ENCODE measurements at regions not wholly inside any gene's neighbourhood (a gene's known extent, or its start where the extent isn't known, plus 50 kb on each side); places are given as distances from the start of the nearest gene placed in this dataset.
A peak's percentile ranks its signal among the peaks of the same experiment; 100 is the strongest.
"Not testable (repeated sequence)": the region's sequence is repeated elsewhere in the genome, so short reads cannot be mapped to it uniquely, and the experiment has no call there.

DNA sequence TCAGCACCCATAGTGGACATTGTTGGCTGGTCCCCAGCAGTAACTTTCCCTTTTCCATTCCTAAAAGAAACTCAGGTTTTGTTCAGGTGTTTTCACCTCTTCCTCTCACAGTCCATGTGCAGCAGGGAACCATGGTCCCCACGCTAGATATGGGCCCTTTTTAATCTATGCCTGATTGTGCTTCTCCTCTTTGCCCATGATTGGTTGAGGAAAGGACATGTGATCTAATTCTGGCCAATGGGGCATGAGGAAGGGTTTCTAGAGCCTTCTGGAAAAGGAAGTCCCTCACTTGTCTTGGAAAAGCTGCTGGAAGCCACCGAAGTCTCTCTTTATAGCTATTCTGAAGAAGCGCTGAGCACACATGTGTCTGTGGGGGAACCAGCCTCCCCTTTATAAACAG is 330.7 kb downstream of the ACTR3B start:
- DNase-seq, result no peak

DNA sequence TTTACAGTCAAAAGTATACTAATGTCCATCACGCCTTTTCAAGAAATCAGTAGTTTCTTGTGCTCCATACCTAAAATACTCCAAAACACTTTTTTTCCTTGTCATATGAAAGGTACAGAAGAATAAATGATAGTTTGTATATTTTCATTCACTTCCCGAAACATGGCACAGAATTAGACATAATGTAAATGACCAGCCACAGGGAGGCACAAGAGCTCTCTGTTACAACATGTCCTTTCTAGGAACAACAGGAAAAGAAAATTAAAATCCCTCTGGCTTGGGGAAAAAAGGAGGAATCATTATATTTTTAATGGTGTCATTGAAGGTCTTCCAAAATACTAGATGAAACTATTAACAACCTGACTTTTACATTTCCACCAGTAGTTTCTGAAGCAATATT is 331.2 kb downstream of the ACTR3B start:
- DNase-seq, result no peak

DNA sequence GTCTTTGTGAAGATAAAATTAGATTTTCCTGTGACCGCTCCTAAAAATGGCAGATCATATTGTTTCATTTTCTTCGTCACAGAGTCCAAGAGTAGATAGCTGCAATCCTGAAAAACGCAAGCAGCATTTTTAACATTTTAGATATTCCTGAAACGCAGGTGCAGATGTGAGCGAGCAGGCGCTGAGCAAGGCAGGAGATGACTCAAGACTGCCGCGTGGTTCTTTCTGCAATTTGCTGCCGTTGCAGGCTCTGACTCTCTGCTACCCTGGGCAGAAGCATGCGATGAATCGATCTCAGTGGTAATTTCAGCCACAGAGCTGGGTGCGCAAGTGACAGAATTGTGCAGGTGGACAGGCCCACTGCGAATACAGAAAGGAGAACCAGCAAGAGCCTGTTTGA is 331.9 kb downstream of the ACTR3B start:
- no peak for DNase-seq

DNA sequence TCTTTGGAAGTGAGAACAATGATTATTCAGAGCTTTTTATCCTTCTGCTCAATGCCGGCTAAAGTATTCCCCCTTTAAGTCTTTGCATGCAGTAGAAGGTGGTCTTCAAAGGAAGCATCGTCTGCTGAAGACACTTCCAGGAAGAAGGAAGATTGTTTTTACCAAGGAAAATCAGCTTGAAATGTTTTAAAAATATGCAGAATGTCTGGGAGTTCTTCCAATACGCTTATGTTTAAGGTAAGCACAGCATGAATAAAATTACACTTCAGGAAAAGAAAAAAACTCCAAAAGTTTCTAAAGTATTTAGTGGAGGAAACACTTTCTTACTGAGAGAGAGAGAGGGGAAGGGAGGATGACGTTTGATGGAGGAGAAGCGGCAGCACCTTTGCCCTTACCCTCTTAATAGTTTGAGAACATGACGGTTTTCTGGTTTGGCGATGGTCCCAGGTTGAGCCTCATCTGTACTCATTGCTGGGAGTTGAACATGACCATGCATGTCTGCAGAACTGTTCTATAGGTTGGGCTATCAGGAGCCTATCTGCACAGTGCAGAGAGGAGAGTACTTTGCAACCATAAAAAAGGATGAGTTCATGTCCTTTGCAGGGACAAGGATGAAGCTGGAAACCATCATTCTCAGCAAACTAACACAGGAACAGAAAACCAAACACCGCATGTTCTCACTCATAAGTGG is 338.1 kb downstream of the ACTR3B start:
- DNase-seq, result no peak

DNA sequence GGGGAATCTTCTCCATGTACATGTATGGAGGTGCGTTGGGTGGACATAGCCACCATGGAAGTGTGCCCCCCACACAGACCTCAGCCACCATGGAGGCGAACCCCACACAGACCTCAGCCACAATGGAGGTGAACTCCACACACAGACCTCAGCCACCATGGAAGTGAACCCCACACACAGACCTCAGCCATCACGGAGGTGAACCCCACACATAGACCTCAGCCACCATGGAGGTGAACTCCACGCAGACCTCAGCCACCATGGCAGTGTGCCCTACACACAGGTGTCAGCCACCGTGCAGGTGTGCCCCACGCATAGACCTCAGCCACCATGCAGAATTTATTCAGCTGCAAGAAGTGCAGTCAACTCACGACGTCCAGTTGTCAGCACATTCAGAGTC is 339.7 kb downstream of the ACTR3B start:
- DNase-seq, result no peak

DNA sequence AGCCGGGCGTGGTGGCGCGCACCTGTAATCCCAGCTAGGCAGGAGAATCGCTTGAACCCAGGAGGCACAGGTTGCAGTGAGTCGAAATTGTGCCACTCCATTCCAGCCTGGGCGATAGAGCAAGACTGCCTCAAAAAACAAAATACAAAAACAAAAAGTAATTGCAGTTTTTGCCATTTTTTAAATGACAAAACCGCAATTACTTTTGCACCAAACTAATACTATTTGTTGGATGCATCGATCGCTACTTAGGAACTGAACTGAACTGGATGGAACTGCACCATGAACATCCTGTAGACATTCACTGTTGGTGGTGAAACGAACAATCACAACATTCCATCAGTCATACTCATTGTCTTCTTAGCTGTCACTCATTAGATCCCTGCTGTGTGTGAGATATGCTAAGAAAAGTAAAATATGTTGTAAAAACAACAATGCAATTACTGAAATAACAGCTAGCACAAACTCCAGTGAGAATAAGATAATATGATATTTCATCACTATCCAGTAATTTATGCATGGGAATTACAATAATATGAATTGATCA is 341.2 kb downstream of the ACTR3B start:
- no peak for DNase-seq

DNA sequence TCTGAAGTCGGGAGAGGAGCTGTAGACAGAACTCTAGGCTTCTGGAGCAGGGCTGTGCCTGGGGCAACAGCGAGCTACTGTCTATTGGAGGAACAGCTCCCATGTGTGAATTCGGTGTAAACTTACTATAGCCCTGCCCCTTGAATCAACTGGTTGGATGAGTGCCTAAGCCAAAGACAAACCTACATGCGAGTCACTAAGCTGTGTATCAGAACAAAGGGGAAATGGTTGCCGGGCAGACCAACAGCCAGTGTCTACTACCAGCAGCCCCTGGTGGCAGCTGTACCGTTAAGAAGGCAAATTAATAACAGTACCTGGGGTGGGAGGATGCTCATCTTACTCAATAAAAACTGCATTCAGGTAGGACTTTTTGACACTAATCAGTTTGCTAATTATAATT is 343.6 kb downstream of the ACTR3B start:
- no peak for DNase-seq

DNA sequence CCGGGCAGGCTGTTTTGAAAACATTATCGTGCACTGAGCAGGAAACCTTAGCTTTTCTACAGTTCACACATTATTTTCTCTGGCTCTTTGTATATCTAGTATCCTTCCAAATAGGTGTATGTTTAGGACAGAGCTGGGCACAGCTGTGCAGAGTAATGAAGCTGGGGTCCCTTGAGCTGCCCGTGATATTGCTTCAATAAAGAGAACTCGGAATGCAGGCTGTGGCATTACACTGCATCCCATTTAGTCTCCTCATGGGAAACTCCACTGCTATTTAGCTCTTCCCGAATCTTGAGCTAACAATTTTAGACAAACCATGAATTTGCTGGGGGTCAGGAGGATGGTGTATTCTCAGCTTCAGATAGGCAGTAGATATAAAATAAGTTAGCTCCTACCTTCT is 348.3 kb downstream of the ACTR3B start:
- no peak for DNase-seq

DNA sequence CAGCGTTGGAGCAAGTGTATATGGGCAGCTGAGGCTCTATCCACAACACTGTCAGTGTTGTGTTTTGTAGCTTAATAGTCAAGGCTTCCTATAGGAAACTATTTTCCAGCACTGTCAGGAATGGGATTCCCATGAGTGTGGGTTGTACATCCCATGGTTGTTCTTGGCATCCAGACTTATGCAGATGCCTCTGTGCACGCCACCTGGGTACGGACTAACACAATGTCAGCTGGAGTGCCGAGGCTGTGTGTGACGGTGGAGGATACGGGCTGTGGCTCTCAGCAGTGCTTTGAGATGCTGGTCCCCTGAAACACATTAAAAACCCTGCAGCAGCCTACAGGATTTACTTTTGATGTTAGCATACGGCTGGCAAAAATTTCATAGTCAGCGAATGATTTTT is 350.0 kb downstream of the ACTR3B start:
- DNase-seq, result no peak

DNA sequence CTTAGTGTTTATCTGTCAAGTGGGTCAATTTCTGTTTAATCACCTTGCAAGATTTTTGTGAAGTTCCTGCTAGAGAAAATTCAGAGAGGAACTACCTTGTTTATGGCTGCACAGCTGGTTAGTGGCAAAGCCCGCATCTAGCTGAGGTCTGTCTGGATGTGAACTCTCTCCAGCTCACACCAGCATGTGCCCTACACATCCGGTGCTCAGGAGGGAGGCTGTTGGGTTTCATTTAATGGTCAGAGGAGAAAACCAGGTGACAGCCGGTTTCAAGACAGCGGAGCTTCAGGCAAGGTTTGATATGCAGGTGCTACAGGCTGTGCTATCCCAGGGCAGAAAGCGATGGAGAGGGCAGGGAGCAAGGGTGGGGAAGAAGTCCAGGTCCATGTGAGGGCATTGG is 351.1 kb downstream of the ACTR3B start:
- no peak for DNase-seq

DNA sequence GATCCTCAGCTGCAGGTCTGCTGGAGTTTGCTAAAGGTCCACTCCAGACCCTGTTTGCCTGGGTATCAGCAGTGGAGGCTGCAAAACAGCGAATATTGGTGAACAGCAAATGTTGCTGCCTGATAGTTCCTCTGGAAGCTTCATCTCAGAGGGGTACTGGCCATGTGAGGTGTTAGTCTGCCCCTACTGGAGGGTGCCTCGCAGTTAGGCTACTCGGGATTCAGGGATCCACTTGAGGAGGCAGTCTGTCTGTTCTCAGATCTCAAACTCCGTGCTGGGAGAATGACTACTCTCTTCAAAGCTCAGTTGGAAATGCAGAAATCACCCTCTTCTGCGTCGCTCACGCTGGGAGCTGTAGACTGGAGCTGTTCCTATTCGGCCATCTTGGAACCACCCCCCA is 362.7 kb downstream of the ACTR3B start:
- DNase-seq, result not testable (repeated sequence)

DNA sequence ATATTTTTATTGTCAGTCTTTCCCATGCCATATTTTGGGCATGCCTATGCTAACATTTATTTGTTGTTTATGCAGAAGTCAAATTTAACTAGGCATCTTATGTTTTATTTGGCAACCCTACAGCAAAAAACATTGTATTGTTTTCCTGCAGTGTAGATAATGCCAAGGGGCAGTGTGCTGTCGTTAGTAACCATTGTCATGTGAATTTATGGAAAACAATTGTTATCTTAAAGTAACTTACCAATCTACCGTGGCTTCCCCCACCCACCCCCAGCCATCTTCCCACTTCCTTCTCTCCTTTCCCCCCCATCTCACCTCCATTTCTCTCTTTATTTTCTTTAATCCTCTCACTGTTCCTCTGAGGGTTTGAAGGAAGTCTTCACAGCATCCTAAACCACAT is 370.5 kb downstream of the ACTR3B start:
- no peak for DNase-seq

DNA sequence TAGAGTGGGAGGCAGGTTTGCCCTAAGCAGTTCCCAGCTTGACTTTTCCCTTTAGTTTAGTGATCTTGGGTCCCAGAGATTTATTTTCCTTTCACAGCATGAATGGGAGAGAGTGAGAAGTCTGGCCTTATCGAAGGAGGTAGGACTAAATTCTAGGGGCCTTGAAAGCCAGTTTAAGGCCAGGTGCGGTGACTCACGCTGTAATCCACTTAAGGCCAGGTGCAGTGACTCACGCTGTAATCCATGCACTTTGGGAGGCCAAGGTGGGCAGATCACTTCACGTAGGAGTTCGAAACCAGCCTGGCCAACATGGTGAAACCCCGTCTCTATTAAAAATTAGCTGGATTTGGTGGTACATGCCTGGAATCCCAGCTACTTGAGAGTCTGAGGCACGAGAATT is 392.2 kb downstream of the ACTR3B start:
- no peak for DNase-seq

DNA sequence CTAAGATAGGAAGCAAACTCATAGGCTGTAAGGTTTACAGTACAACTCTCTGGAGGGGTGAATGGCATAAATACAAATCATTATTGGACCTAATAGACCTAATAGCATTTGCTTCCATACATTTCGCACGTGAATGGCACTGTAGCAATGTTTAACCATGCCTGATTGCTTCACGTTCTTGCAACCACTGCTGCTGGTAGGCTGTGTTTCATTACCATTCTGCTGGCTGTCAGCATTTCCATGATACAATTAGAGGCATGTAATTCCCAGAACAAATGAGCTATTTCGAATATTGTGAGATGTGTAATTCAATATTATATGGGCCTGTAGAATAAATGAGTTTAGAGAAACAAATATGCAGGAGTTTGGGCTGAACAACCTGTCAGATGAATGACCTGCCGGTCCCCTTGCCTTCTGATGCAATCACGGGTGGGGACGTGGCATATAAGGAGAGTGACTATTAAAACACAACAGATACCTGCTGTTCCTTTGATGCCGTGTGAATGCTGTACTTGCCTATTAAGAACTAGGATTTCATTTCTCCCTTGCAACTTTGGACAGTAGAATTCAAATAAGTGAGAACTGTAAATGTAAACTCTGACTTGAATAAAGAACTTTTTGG is 393.4 kb downstream of the ACTR3B start:
- no peak for DNase-seq

DNA sequence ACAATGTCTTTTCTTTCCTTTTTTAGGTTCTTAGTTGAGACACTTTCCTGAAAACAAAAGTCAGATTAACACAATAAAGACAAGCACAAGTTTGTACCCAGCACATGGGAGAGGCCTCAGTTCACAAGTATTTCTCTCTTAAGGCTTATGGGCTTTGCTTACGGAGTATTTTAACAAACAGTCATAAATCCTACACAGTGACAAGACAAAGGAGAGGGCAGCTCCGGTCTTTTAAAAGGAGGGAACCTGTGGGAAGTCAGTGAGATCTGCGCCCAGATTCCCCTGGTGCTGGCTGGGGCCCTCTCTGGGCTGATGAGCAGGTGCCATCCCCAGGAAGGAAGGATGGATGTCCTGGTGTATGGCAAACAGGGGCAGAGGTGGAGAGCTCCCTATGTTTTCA is 398.6 kb downstream of the ACTR3B start:
- no peak for DNase-seq

DNA sequence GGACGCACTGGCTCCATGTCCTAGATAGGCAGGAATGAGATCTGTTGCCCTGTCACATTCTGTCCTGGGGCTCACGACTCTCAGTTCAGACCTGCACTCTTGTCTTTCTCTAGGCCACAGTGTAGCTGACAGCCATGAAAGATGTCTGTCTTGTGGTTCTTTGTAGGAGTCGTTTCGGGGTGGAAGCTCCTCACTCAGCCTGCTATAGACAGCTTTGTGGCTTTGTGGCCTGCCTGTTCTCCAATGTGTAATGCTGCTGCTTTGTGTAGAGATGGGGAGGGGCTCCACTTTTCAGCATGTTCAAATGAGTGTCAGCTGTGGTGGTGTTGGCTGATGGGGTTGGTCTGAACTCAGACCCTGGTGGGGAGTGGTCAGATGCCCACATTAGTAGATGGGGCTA is 410.7 kb downstream of the ACTR3B start:
- no peak for DNase-seq

DNA sequence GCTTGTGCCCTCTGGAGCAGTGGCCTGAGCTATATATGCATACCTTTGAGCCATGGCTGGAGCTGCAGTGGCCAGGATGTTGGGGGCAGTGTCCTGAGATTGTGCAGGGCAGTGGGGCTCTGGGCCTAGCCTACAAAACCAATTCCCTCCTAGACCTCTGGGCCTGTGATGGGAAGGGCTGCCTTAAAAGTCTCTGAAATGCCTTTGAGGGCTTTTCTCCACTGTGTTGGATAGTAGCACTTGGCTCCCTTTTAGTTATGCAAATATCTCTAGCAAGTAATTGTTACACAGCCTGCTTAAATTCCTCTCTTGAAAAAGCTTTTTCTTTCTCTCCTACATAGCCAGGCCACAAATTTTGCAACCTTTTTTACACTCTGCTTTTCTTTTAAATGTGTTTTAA is 426.4 kb downstream of the ACTR3B start:
- DNase-seq, result no peak

DNA sequence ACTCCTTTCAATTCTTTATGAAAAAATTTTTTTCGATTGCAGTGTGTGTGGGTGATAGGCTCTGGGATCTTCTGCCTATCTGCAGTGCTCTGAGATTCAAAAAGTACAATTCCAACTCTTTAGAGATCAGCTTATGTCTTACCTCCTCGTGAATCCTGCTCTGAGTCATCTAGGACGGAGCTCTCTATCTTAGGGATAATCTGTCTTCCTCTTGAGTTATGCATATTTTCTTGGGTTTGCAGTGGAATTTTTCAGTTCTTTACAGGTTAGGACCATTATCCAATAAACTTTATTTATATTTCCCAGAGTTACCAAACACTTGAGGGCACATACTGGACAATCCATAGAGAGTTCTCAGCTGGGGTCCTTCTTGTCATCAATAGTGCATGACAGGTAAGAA is 428.6 kb downstream of the ACTR3B start:
- no peak for DNase-seq

DNA sequence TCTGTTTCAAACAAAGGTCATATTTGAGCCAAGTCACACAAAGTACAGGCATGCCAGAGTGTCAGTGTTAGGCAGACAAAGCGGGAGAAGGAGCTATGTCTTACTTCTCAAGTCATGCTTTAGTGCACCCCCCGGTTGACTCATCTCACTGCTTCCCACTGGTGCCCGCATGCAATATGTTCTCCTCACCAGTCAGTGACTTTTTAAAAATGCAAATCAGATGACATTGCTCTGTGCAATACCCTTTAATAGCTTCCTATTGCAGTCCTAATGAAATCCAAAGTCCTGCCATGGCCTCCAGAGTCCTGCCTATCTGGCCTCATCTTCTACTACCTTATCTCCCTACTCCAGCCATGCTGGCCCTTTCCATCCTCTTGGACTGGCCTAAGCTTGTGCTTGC is 429.1 kb downstream of the ACTR3B start:
- DNase-seq, result no peak

DNA sequence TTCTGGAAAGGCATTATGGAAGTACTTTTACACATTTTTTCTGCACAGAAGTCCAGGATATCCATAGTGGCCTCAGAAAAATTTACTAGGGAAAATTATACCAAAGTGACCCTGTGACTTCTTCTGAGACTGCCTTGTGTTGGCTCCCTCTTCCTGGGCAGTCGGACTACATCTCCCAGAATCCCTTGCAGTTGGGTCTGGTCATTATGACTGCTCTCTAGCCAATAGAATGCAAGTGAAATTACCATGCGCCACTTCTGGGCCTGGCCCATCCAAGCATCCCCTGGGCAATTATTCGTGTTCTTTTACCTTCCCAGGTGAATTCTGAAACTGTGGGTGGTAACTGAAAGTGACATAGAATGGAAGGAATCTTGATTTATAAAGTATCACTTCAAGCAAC is 430.9 kb downstream of the ACTR3B start:
- DNase-seq, result peak in 1 of 2 experiments; percentile 1

DNA sequence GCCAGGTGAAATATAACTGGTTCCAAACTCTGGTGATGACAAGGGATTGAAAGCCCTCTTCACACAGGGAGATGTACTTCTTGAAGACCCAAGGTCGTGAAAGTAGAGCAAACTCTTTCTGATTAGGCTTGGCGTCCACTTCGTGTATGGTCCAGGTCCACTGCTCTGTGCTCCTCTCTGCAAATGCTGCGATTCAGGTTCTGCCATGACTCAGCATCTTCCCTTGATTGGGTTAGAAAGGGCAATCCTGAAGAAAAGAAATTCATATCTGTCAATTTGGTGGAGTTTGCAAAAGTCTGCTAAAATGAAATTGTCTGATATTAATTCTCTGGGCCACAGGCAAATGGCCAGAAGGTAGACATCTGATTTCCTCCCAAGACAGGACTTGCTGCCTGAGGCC is 431.4 kb downstream of the ACTR3B start:
- no peak for DNase-seq

DNA sequence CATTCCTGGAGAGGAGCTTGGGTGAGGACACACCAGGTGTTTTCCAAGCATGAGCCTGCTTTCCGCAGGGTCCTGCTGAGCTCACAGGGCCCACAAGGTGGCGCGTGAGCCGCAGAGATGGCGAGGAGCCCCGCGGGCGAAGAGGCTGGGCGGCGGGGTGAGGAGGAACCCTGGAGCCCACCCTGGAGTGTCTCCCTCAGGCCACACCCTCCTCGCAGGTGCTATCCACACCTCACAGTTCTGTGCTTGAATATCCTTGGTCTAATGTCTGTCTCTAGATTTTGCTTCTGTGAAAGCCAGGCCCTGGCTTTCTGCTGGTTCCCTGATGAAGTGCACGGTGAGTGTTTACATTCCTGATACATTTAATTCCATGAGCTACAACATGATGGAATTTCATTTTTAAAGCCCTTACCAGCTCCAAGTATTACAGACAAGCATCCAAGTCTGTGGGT is 433.6 kb downstream of the ACTR3B start:
- DNase-seq, result peak in 1 of 2 experiments; percentile 3

DNA sequence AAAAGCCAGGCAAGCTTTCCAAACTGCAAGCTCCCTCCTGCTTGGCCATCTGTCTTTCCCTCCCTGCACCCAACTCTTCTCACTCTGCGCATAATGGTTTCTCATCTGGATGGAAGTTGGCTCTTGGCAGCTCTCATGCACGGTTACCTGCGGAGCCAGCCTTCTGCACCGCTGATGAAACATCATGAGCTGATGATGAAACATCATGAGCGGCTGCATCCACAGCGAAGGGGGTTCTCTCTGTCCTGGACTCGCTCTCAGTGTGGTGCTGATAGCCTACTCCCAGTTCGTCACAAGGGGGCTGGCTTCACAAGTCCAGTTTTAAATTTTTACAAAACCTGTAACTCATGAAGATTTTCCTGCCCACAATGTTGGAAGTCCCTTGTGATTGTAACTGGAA is 457.5 kb downstream of the ACTR3B start:
- DNase-seq, result no peak

DNA sequence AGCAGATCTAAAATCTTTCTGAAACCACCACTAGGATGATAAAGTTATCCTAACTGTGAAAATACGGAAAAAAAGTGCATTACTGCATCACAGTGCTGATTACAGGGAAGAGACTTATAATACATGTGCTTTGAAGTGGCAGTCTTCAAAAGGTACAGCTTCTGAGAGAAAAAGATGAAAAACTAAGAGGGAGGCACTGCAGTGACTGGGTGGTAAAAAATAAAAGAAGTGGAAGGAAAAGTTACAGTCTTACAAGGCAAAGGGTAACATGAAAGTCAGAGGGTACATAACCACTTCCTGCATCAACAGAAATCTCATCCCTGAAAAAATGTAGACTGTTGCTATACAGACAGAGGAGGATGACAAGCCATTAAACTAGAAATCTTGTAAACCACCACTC is 465.3 kb downstream of the ACTR3B start:
- DNase-seq, result no peak

DNA sequence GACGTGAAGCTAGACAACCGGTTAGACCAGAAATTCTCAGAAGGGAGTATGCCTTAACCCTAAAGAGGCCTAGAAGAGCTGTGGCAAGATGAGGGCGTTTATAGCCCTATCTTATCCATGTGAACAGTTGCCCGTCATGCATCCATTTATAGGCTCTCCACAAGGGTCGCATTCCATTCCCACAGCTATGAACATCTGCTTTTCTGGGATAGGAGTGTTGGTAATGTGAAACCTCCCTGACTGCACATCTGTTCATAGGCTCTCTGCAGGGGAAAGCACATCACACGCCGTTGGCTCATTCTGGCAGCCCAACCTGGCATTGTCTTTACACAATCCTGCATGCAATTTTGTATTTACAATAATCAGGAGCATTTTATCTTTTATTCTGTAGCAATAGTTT is 485.6 kb downstream of the ACTR3B start:
- DNase-seq, result not testable (repeated sequence)

Measured in NCI-H187 (cell line).